ENCODE measurements at regions not wholly inside any gene's neighbourhood (a gene's known extent, or its start where the extent isn't known, plus 50 kb on each side); places are given as distances from the start of the nearest gene placed in this dataset.

- TF ChIP-seq REST (IDR thresholded peaks at IDR 0.05; ENCODE audit: insufficient read depth in 1 of 2, low read depth in 2 of 2, low read length in 1 of 2) (no peak), CTCF (IDR thresholded peaks at IDR 0.05) (no peak), POLR2AphosphoS5 (IDR thresholded peaks at IDR 0.05; ENCODE audit: low read depth, low read length) (no peak)
Measured at GRCh38 chr1:209456878-209457277, 126.6 kb upstream of the CAMK1G start.
